ENCODE measurements at regions not wholly inside any gene's neighbourhood (a gene's known extent, or its start where the extent isn't known, plus 50 kb on each side); places are given as distances from the start of the nearest gene placed in this dataset.

DNA sequence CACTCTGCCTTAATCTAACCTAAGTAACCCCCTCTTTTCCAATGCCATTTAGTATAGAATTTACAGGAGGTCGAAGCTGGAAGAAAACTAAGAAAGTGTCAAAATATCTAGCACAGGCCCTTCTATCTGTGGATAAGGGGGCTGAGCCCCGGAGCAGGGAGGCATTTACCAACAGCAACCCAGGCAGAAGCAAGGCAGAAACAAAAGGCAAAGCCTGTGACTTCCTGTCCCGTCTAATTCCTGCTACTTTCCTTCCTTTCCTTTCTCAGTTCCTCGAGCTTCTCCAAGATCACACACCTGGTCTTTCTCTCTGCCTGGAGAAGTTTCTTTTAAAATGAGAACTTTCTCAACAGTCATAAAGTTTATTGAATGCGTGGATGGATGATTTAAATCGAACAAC is 146.0 kb downstream of the FOXA2 start:
- no peak overlapping the region for H3K4me3 ChIP-seq (replicated peaks; ENCODE audit: insufficient read depth, low read length)
- no peak for DNase-seq (ENCODE audit: low read depth in 1 of 2, low spot score in 1 of 2)
- no peak overlapping the region for H3K27ac ChIP-seq (replicated peaks)
- TF ChIP-seq GABPA (IDR thresholded peaks at IDR 0.05; ENCODE audit: low read depth) (no peak), SPI1 (IDR thresholded peaks at IDR 0.05; ENCODE audit: borderline replicate concordance, low read depth) (no peak), POLR2AphosphoS5 (IDR thresholded peaks at IDR 0.05; ENCODE audit: low read depth) (no peak)
- TF ChIP-seq, protein P1, sequence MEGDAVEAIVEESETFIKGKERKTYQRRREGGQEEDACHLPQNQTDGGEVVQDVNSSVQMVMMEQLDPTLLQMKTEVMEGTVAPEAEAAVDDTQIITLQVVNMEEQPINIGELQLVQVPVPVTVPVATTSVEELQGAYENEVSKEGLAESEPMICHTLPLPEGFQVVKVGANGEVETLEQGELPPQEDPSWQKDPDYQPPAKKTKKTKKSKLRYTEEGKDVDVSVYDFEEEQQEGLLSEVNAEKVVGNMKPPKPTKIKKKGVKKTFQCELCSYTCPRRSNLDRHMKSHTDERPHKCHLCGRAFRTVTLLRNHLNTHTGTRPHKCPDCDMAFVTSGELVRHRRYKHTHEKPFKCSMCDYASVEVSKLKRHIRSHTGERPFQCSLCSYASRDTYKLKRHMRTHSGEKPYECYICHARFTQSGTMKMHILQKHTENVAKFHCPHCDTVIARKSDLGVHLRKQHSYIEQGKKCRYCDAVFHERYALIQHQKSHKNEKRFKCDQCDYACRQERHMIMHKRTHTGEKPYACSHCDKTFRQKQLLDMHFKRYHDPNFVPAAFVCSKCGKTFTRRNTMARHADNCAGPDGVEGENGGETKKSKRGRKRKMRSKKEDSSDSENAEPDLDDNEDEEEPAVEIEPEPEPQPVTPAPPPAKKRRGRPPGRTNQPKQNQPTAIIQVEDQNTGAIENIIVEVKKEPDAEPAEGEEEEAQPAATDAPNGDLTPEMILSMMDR (IDR thresholded peaks at IDR 0.05; ENCODE audit: insufficient read depth, low read length) = no peak
- TF ChIP-seq, protein P2, sequence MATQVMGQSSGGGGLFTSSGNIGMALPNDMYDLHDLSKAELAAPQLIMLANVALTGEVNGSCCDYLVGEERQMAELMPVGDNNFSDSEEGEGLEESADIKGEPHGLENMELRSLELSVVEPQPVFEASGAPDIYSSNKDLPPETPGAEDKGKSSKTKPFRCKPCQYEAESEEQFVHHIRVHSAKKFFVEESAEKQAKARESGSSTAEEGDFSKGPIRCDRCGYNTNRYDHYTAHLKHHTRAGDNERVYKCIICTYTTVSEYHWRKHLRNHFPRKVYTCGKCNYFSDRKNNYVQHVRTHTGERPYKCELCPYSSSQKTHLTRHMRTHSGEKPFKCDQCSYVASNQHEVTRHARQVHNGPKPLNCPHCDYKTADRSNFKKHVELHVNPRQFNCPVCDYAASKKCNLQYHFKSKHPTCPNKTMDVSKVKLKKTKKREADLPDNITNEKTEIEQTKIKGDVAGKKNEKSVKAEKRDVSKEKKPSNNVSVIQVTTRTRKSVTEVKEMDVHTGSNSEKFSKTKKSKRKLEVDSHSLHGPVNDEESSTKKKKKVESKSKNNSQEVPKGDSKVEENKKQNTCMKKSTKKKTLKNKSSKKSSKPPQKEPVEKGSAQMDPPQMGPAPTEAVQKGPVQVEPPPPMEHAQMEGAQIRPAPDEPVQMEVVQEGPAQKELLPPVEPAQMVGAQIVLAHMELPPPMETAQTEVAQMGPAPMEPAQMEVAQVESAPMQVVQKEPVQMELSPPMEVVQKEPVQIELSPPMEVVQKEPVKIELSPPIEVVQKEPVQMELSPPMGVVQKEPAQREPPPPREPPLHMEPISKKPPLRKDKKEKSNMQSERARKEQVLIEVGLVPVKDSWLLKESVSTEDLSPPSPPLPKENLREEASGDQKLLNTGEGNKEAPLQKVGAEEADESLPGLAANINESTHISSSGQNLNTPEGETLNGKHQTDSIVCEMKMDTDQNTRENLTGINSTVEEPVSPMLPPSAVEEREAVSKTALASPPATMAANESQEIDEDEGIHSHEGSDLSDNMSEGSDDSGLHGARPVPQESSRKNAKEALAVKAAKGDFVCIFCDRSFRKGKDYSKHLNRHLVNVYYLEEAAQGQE (IDR thresholded peaks at IDR 0.05; ENCODE audit: insufficient replicate concordance, low read depth) = no peak
- no peaks in the 10 kb centered on the region for H3K27me3 ChIP-seq (ENCODE audit: insufficient read depth, poor library complexity, severe bottlenecking)

DNA sequence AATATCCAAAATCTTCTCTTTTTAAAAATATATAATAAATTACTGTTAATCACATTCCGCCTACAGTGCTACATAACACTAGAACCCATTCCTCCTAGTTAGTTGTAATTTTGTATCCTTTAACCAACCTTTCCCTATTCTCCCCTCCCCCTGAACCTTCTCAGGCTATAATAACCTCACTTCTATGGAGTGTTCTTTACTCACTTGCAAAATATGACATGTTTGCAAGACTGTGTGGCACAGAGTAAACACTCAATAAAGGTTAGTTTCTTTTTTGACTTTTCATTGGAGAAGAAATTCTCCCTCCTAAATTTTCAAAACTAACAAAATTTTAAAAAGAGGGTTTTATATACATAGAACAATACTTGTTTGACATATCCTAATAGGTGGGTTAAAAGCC is 147.0 kb downstream of the FOXA2 start:
- no peak overlapping the region for H3K4me3 ChIP-seq (replicated peaks; ENCODE audit: insufficient read depth, low read length)
- TF ChIP-seq SPI1 (IDR thresholded peaks at IDR 0.05; ENCODE audit: borderline replicate concordance, low read depth) (no peak), GABPA (IDR thresholded peaks at IDR 0.05; ENCODE audit: low read depth) (no peak), POLR2AphosphoS5 (IDR thresholded peaks at IDR 0.05; ENCODE audit: low read depth) (no peak)
- TF ChIP-seq, protein P2 (IDR thresholded peaks at IDR 0.05; ENCODE audit: insufficient replicate concordance, low read depth) = no peak
- TF ChIP-seq, protein P1 (IDR thresholded peaks at IDR 0.05; ENCODE audit: insufficient read depth, low read length) = no peak
- no peak overlapping the region for H3K27ac ChIP-seq (replicated peaks)
- DNase-seq (ENCODE audit: low read depth in 1 of 2, low spot score in 1 of 2) = no peak
- H3K27me3 ChIP-seq (ENCODE audit: insufficient read depth, poor library complexity, severe bottlenecking) = no peaks in the 10 kb centered on the region

DNA sequence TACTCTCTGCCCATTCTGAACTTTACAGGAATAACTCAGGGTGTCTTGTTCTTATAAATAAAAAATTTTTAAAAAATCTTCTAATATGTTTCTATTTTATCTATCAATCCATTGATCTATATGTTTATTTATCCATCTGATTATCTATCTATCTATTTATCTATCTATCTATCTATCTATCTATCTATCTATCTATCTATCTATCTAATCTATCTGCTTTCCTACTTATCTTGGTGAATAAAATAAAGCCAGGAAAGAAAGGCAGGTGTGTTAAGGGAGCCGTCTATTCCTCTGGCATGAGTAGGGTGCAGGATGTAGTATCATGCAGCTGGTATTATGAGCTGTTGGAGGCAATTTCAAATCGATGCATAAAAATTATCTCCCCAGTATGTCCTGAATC is 153.0 kb downstream of the FOXA2 start:
- no peak for TF ChIP-seq POLR2AphosphoS5 (IDR thresholded peaks at IDR 0.05; ENCODE audit: low read depth)
- TF ChIP-seq, protein P1 (IDR thresholded peaks at IDR 0.05; ENCODE audit: insufficient read depth, low read length) = no peak
- TF ChIP-seq SPI1 (IDR thresholded peaks at IDR 0.05; ENCODE audit: borderline replicate concordance, low read depth) = no peak
- TF ChIP-seq, protein P2 (IDR thresholded peaks at IDR 0.05; ENCODE audit: insufficient replicate concordance, low read depth) = no peak
- no peak for TF ChIP-seq GABPA (IDR thresholded peaks at IDR 0.05; ENCODE audit: low read depth)
- DNase-seq (ENCODE audit: low read depth in 1 of 2, low spot score in 1 of 2) = no peak
- no peaks in the 10 kb centered on the region for H3K27me3 ChIP-seq (ENCODE audit: insufficient read depth, poor library complexity, severe bottlenecking)
- H3K4me3 ChIP-seq (replicated peaks; ENCODE audit: insufficient read depth, low read length) = no peak overlapping the region
- H3K27ac ChIP-seq (replicated peaks) = no peak overlapping the region

Measured in HL-60 (cell line).